ENCODE measurements at regions not wholly inside any gene's neighbourhood (a gene's known extent, or its start where the extent isn't known, plus 50 kb on each side); places are given as distances from the start of the nearest gene placed in this dataset.

DNA sequence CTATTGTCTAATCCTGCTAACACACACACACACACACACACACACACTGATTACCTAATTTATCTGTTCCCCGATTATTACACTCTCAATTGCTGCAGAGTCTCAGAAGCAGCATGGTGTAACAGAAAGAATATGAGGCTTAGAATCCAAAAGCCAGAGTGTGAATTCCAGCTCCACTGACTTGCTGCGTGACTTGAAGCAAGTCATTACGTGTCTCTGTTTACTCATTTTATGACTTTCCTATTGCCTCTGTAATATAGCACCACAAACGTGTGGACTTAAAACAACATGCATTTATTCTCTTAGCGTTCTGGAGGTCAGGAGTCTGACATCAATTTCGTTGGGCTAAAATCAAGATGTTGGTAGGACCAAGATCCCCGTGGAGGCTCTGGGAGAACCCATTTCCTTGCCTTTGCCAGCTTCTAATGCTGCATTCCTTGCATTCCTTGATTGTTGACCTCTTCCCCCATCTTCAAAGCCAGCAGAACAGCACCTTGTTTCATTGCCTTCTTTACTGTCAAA lies 55.9 kb upstream of the ATP5PO start (continued):
- TF ChIP-seq, protein P1, sequence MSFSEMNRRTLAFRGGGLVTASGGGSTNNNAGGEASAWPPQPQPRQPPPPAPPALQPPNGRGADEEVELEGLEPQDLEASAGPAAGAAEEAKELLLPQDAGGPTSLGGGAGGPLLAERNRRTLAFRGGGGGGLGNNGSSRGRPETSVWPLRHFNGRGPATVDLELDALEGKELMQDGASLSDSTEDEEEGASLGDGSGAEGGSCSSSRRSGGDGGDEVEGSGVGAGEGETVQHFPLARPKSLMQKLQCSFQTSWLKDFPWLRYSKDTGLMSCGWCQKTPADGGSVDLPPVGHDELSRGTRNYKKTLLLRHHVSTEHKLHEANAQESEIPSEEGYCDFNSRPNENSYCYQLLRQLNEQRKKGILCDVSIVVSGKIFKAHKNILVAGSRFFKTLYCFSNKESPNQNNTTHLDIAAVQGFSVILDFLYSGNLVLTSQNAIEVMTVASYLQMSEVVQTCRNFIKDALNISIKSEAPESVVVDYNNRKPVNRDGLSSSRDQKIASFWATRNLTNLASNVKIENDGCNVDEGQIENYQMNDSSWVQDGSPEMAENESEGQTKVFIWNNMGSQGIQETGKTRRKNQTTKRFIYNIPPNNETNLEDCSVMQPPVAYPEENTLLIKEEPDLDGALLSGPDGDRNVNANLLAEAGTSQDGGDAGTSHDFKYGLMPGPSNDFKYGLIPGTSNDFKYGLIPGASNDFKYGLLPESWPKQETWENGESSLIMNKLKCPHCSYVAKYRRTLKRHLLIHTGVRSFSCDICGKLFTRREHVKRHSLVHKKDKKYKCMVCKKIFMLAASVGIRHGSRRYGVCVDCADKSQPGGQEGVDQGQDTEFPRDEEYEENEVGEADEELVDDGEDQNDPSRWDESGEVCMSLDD (tag by site-specific recombination; IDR thresholded peaks at IDR 0.05): no peak
- TF ChIP-seq ZNF777 (tag by site-specific recombination; IDR thresholded peaks at IDR 0.05; ENCODE audit: borderline replicate concordance): no peak
- TF ChIP-seq ZNF549 (tag by site-specific recombination; IDR thresholded peaks at IDR 0.05): no peak
- 0 out of 2 replicates have a peak, but pooled peaks have one; percentile 15 for TF ChIP-seq ZNF596 (tag by site-specific recombination; IDR thresholded peaks at IDR 0.05)
- no peak for TF ChIP-seq ZNF350 (tag by site-specific recombination; IDR thresholded peaks at IDR 0.05)
- no peak for TF ChIP-seq ZNF76 (tag by site-specific recombination; IDR thresholded peaks at IDR 0.05; ENCODE audit: borderline replicate concordance, low read depth)
- no peak for TF ChIP-seq ZNF610 (tag by site-specific recombination; IDR thresholded peaks at IDR 0.05; ENCODE audit: borderline replicate concordance)
- TF ChIP-seq ZNF660 (tag by site-specific recombination; IDR thresholded peaks at IDR 0.05): 0 out of 2 replicates have a peak, but pooled peaks have one; percentile 58
- TF ChIP-seq ZNF146 (tag by site-specific recombination; IDR thresholded peaks at IDR 0.05): 0 out of 2 replicates have a peak, but pooled peaks have one; percentile 29
- no peak for TF ChIP-seq PRDM1 (tag by site-specific recombination; IDR thresholded peaks at IDR 0.05)
- TF ChIP-seq ZSCAN23 (tag by site-specific recombination; IDR thresholded peaks at IDR 0.05): peak; percentile 98
- peak; percentile 96; the same call in 1 of the 2 replicates for TF ChIP-seq ZNF843 (tag by site-specific recombination; IDR thresholded peaks at IDR 0.05)
- TF ChIP-seq, protein P2, sequence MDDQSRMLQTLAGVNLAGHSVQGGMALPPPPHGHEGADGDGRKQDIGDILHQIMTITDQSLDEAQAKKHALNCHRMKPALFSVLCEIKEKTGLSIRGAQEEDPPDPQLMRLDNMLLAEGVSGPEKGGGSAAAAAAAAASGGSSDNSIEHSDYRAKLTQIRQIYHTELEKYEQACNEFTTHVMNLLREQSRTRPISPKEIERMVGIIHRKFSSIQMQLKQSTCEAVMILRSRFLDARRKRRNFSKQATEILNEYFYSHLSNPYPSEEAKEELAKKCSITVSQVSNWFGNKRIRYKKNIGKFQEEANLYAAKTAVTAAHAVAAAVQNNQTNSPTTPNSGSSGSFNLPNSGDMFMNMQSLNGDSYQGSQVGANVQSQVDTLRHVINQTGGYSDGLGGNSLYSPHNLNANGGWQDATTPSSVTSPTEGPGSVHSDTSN (CRISPR knock-in tag; IDR thresholded peaks at IDR 0.05): no peak
- TF ChIP-seq ZNF776 (tag by site-specific recombination; IDR thresholded peaks at IDR 0.05; ENCODE audit: borderline replicate concordance): no peak
- 0 out of 2 replicates have a peak, but pooled peaks have one; percentile 41 for TF ChIP-seq ZFP69B (tag by site-specific recombination; IDR thresholded peaks at IDR 0.05)
- no peak for TF ChIP-seq ZNF529 (tag by site-specific recombination; IDR thresholded peaks at IDR 0.05; ENCODE audit: insufficient replicate concordance)
- TF ChIP-seq, protein P3, sequence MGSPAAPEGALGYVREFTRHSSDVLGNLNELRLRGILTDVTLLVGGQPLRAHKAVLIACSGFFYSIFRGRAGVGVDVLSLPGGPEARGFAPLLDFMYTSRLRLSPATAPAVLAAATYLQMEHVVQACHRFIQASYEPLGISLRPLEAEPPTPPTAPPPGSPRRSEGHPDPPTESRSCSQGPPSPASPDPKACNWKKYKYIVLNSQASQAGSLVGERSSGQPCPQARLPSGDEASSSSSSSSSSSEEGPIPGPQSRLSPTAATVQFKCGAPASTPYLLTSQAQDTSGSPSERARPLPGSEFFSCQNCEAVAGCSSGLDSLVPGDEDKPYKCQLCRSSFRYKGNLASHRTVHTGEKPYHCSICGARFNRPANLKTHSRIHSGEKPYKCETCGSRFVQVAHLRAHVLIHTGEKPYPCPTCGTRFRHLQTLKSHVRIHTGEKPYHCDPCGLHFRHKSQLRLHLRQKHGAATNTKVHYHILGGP (tag by site-specific recombination; IDR thresholded peaks at IDR 0.05): no peak
- TF ChIP-seq, protein P4, sequence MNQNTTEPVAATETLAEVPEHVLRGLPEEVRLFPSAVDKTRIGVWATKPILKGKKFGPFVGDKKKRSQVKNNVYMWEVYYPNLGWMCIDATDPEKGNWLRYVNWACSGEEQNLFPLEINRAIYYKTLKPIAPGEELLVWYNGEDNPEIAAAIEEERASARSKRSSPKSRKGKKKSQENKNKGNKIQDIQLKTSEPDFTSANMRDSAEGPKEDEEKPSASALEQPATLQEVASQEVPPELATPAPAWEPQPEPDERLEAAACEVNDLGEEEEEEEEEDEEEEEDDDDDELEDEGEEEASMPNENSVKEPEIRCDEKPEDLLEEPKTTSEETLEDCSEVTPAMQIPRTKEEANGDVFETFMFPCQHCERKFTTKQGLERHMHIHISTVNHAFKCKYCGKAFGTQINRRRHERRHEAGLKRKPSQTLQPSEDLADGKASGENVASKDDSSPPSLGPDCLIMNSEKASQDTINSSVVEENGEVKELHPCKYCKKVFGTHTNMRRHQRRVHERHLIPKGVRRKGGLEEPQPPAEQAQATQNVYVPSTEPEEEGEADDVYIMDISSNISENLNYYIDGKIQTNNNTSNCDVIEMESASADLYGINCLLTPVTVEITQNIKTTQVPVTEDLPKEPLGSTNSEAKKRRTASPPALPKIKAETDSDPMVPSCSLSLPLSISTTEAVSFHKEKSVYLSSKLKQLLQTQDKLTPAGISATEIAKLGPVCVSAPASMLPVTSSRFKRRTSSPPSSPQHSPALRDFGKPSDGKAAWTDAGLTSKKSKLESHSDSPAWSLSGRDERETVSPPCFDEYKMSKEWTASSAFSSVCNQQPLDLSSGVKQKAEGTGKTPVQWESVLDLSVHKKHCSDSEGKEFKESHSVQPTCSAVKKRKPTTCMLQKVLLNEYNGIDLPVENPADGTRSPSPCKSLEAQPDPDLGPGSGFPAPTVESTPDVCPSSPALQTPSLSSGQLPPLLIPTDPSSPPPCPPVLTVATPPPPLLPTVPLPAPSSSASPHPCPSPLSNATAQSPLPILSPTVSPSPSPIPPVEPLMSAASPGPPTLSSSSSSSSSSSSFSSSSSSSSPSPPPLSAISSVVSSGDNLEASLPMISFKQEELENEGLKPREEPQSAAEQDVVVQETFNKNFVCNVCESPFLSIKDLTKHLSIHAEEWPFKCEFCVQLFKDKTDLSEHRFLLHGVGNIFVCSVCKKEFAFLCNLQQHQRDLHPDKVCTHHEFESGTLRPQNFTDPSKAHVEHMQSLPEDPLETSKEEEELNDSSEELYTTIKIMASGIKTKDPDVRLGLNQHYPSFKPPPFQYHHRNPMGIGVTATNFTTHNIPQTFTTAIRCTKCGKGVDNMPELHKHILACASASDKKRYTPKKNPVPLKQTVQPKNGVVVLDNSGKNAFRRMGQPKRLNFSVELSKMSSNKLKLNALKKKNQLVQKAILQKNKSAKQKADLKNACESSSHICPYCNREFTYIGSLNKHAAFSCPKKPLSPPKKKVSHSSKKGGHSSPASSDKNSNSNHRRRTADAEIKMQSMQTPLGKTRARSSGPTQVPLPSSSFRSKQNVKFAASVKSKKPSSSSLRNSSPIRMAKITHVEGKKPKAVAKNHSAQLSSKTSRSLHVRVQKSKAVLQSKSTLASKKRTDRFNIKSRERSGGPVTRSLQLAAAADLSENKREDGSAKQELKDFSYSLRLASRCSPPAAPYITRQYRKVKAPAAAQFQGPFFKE (tag by site-specific recombination; IDR thresholded peaks at IDR 0.05; ENCODE audit: borderline replicate concordance): no peak
- no peak for TF ChIP-seq ZNF48 (tag by site-specific recombination; IDR thresholded peaks at IDR 0.05)
- TF ChIP-seq, protein P5, sequence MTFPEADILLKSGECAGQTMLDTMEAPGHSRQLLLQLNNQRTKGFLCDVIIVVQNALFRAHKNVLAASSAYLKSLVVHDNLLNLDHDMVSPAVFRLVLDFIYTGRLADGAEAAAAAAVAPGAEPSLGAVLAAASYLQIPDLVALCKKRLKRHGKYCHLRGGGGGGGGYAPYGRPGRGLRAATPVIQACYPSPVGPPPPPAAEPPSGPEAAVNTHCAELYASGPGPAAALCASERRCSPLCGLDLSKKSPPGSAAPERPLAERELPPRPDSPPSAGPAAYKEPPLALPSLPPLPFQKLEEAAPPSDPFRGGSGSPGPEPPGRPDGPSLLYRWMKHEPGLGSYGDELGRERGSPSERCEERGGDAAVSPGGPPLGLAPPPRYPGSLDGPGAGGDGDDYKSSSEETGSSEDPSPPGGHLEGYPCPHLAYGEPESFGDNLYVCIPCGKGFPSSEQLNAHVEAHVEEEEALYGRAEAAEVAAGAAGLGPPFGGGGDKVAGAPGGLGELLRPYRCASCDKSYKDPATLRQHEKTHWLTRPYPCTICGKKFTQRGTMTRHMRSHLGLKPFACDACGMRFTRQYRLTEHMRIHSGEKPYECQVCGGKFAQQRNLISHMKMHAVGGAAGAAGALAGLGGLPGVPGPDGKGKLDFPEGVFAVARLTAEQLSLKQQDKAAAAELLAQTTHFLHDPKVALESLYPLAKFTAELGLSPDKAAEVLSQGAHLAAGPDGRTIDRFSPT (tag by site-specific recombination; IDR thresholded peaks at IDR 0.05): no peak
- no peak for TF ChIP-seq ZNF426 (tag by site-specific recombination; IDR thresholded peaks at IDR 0.05)
- no peak for TF ChIP-seq ZNF112 (tag by site-specific recombination; IDR thresholded peaks at IDR 0.05)
- TF ChIP-seq ZNF16 (tag by site-specific recombination; IDR thresholded peaks at IDR 0.05; ENCODE audit: low read depth): no peak
- no peak for TF ChIP-seq ZNF830 (tag by site-specific recombination; IDR thresholded peaks at IDR 0.05; ENCODE audit: low read depth)
- TF ChIP-seq, protein P6, sequence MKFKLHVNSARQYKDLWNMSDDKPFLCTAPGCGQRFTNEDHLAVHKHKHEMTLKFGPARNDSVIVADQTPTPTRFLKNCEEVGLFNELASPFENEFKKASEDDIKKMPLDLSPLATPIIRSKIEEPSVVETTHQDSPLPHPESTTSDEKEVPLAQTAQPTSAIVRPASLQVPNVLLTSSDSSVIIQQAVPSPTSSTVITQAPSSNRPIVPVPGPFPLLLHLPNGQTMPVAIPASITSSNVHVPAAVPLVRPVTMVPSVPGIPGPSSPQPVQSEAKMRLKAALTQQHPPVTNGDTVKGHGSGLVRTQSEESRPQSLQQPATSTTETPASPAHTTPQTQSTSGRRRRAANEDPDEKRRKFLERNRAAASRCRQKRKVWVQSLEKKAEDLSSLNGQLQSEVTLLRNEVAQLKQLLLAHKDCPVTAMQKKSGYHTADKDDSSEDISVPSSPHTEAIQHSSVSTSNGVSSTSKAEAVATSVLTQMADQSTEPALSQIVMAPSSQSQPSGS (tag by site-specific recombination; IDR thresholded peaks at IDR 0.05; ENCODE audit: low read depth): peak; percentile 84
